ENCODE measurements at regions not wholly inside any gene's neighbourhood (a gene's known extent, or its start where the extent isn't known, plus 50 kb on each side); places are given as distances from the start of the nearest gene placed in this dataset.
"Not testable (repeated sequence)": the region's sequence is repeated elsewhere in the genome, so short reads cannot be mapped to it uniquely, and the experiment has no call there.

DNA sequence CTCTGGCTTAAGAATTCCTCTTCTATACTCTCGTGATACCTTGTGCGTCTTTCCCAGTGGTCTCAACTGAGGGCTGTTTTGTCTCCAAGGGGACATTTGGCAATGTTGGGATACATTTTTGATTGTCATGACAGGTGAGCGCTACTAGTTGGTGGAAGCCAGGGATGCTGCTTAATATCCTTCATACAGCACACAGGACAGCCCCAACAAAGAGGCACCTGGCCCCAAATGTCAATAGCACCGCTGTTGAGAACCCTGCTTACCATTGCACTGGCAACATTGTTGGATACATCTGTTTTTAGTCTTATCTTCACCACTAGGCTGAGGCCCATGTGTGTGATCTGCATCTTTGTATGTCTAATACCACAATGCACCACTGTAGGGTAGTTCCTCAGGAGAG, 114.1 kb downstream of the C9orf152 start:
- no peak for DNase-seq (ENCODE audit: low spot score)

DNA sequence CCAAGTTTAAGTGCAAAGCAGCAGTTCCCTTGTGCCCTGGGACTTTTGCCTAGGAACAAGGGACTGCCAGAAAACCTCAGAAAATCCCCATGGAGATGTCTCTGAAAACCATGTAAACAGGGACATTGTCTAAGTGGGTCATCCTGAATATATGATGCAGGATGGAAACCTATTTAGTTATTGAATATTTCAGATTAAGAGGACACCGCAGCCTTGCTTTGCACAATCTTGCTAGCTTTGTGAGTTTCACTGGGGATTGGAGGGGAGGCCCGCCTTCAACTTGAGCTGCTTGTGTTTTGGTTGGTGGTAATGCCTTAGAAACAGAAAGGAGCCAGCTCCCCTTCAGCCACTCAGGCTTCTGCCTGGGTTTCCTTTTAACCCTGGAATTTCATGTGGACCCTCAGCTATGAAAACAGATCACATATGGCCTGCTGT, 112.8 kb downstream of the C9orf152 start:
- DNase-seq (ENCODE audit: low spot score) = no peak

DNA sequence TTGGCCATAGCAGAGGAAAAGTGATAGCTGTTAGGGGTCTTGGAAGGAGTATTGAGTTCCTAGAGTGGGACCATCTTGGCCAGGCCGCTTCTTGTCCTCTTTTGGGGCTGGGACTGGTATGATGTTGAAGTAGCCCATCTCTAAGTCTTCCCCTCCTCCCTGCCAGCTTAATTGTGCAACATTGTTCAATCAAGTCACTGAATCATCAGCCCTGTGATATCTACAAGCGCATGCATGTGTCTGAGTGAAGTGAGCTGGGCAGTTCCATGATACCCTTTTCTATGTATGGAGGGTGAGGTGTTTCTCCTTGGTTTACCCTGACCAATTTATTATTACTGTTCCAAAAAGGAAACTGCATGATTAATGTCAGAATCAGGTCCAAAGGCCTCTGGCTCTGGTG, 112.2 kb downstream of the C9orf152 start:
- DNase-seq (ENCODE audit: low spot score) = no peak

DNA sequence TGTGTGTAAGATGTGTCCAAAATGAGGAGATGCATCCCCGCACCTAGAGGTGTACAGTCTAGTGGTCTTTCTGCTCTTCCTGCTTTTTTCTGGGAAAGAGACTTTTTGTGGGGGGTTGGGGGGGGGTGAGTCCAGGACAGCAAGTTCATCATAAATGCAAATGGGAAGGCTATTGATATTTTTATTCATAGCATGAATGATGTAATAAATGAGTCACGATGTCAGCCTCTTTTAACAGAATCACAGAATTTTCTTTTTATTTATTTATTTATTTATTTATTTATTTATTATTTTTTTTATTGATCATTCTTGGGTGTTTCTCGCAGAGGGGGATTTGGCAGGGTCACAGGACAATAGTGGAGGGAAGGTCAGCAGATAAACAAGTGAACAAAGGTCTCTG, 111.3 kb downstream of the C9orf152 start:
- not testable (repeated sequence) for DNase-seq (ENCODE audit: low spot score)

DNA sequence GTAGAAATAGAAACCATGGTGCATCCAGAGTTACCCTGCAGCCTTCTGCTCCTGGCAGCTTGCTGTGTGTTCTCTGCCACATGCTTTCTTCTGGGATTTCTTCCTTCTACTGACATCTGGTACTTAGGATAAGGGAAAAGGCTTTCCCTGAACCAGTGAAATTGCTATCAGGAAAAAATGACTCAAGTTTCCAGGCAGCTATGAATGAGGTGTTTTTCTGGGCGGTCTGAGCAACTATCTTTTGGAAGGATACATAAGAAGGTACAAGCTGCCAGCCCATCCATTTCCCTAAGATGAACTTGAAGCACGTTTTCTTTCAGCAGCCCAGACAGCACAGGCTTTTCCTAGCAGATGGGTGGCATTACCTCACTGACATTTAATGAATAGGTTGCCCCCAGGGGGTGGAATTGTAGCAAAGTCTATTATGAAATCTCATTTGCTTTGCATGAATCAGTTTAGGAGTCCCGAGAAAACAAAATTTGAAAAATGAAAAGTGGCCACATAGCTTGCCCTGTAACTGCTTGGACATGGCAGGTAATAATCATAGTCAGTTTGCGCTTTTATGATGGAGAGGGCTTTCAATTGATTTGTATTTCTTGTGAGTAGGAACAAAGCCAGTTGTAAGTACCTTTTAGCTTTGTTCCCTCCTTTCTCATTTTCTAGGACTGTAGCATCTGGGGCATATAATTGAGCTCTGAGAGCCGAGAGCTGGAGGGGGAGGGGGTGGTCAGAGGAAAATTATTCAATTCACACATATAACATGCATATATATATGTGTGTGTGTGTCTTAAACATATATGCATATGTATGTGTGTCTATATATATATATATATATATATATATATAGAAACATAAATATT, 108.5 kb downstream of the C9orf152 start:
- no peak for DNase-seq (ENCODE audit: low spot score)

DNA sequence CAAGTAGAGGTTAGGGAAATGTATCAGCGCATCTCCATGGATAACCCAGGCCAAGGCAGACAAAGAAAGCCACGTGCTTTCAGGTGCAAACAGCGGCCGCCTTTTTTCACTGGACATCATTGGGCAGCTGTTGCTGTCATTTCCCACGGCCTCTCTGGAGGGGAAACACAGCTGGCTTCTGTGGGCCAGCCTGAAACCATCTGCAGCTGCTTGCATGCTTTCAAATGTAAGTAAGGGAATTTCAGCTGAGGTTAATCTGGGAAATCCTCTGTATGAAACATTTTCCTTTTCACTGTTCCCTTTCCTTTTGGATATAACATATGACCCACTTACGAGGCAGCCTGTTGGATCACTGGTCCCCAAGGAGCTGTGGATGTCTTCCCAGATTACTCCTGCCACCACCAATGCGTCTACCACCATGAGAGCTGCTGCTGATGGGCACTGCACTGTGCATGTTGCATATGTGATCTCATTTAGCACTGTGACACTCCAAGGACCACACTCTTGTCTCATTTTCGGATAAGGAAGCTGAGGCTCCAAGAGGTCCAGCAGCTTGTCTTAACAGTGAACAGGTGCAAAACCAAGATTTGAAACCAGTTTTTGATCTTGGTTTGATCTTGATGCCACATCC, 106.3 kb downstream of the C9orf152 start:
- DNase-seq (ENCODE audit: low spot score) = peak; percentile 79

DNA sequence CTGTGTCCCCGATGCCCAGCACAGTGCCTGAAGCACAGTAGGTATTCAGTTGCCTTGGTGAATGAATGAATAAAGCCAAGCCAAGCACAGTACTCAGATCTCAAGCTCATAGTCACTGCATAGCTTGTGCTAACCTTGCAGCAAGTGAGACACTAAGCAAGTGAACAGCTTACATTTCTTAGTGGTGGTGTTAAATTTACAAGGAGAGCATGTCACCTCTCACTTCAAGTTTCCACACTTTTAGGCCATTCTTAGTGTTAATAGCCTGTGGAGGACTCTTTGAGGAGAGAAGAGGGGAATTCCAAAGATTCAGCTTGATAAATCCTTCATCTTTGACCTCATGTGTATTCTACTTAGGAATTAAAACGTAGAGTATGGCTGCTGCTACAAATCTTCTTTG, 104.7 kb downstream of the C9orf152 start:
- no peak for DNase-seq (ENCODE audit: low spot score)

DNA sequence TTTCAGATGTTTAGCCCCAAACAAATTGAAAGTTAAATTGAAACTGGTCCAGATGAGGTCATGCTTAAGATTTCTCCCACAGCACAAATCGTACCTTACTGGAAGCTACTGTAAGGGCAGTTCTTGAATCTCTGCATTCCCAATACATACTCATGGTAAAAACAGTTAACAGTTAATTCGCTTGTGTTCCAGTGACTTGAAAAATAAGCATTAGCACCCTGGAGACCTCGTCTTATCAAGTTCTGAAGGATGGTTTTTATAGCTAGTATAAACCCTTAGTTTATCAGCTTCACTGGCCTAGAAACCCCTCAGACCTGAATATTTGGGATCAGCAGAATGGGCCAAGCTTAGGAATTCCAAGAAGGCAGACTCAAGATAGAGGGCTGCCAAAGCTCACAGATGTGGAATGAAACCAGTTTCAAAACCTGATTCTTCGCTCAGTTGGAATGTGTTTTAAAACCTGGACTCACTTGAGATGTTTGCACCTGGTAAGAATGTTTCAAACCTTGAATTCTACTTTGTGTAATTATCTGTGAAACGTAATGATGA, 103.6 kb downstream of the C9orf152 start:
- no peak for DNase-seq (ENCODE audit: low spot score)

DNA sequence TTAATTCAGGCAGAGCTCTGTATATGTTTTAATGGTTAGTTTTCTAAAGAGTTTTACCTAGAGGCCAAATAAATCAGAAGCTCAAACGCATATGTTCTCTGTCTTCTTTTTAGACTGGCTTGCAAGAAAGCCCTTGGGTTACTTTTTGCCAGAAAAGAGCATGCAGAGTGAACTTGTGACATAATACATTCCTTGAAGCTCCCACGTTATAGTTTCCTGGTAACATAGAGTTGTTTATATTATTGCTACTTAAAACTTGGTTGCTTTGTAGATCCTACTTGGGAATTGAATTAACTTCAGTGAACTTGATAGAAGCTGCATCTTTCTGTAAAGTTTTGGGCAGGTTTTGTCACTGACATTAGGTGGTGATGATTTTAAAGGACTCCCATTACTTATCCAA, 102.9 kb downstream of the C9orf152 start:
- no peak for DNase-seq (ENCODE audit: low spot score)

DNA sequence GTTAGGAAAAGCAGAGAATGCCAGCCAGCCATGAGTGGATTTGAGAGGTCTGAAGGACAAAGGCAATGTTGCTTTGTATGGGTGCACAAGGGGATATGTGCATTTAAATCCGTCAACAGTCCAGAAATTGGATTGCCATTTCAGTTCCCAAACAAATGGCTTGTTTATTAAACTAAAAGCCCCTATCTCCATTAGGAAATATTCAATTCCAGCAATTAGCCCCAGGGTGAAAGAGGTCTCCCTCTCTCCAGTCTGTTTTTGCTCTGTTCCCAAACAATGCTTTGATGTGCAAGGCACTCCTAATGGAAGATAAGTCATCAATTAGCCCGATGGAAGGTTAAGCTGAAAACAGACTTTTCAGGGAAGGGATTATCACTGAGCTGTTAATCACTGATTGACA, 101.3 kb downstream of the C9orf152 start:
- DNase-seq (ENCODE audit: low spot score) = no peak

DNA sequence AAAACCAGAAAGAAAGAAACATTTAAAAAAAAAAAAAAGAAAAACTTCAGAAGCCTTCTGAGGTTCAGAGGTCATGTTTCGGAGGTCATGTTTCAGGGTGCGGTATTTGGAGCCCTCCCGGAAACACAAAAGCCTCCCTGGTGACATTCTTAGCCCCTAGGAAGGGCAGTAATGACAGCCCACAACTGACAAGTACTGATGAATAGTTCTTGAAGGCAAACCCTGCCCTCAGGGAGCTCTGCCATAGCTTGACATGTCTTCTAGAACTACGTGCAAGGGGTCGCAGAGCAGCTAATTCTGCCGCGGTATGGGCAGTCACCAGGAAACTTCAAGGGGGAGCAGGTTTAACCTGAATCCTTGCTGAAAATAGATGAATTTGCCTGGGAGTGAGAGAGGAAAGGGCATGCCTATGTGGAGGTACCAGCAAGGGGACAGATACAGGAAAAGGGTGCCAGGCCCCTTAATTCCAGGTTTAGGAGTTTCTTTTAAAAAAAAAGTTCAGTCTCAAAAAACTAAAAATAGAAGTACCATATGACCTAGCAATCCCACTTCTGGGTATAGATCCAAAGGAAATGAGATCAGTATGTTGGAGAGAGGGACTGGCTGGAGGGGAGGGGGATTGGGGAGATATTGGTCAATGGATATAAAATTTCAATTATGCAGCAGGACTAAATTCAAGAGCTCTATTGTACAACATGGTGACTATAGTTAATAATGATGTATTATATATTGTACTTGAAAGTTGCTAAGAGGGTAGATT, 98.4 kb downstream of the C9orf152 start:
- DNase-seq (ENCODE audit: low spot score) = no peak

DNA sequence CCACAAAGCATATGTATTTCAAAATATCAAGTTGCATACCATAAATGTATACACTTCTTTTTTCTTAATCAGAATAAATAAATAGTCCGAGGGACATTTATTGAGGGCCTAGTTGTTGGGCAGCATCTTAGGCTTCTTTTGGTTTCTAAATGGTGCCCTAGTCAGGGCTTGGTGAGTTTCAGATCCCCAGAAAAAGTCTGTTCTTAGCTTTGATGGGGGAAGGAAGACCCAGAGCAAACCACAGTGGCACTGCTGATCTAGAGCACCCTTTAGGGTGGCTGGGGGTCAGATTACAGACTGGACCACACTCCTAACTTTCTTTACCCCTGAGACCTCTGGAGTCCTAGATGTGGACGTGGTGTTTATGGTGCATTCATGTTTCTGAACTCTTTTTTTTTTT, 97.8 kb downstream of the C9orf152 start:
- no peak for DNase-seq (ENCODE audit: low spot score)

DNA sequence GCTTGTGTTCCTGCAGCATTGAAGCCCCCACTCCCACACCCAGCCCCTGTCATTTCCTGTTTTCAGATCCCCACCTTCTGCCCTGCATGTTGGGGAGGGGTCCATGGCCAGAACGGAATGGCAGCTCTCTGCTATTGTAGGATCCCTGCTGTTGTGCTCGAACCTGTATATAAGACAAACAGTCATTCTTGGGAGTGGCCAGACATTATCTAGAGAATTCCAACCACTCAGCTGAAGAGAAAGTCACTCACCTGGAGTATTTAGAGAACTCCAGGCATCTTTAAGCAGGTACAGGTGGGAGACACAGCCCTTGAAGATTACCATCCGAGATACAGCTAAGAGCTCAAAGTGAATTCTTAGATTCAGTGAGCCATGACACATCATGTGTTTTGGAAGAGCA, 96.1 kb downstream of the C9orf152 start:
- DNase-seq (ENCODE audit: low spot score) = no peak

DNA sequence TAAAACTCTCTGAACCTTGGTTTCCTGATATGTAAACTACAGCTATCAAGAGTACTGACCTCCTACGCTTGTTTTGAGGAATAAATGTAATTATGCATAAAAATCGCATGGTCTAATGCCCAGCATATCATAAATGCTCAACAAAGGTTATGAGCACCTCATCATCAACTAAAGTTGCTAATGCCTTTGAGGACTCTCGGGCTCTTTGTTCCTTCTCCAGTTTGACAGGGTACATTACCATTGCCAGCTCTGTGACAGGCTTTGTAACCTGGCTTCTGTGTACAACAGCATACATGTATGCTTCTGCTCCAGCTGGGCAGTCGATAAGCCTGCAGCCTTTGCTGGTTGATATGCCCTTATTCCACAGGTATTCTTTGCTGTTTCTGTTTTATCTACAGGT, 95.2 kb downstream of the C9orf152 start:
- DNase-seq (ENCODE audit: low spot score) = no peak

DNA sequence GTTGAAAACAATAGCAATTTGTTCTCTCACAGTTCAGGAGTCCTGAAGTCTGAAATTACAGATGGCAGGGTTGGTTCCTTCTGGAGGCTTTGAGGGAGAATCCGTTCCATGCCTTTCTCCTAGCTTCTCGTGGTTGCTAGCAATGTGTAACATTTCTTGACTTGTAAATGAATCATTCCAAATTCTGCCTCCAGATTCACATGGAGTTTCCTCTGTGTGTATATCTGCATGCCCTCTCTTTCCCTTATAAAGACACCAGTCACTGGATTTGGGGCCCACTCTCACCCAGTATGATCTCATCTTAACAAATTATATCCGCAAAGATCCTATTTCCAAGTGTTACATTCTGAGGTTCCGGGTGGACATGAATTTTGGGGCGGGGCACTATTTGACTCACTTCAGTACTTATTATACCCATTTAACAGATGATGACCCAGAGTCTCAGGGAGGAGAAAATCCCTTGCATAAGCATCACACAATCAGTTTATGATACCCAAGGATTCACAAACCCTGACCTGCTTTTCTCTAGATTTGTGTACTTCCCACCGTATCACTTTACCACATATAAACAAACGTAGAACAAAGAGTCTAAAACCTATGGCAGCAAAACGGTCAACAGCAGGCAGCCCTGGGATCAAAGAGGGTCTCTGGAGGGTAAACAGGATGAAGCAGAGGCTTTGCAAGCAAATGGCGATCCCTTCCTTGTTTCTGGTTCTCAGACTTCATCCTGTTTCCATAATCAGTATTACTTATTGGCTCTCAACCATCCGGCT, 93.7 kb downstream of the C9orf152 start:
- no peak for DNase-seq (ENCODE audit: low spot score)

DNA sequence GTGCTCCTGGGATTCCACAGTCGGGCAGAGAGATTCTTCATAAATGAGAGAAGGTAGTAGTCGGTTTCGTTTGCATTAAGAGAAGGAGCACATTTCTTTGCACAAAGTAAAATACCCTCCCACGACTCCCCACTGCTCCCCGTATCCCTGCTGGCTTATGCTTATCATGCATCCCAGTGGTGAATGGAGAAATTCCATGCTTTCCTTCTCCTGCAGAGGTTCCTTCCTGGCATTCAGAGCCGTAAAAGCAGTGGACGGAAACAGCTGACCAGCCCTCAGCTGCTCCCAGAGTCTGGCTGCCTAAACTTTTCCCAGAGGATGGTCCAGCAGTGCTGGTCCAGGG, 93.1 kb downstream of the C9orf152 start:
- DNase-seq (ENCODE audit: low spot score) = no peak

DNA sequence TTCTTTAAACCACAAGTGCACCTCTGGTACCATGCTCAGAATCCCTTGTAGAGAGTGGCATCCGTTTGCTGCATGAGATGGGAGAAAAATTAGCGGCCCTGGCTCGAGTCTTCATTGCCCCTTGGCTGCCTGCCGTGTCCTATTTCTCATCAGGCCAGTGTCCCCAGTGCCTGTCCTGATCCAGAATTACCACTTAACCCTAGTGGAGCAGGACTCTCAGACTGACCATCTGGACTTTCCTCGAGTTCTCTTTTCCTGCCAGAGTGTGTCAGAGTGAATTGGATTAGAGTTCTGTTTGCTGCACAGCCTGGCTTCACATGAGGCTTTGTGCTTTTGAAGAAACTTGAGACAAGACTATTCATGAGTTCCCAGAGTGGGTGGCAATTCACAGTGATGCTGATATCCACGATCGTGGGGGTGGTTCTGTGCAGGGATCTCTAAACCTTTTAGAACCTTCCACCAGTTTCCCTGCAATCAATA, 92.6 kb downstream of the C9orf152 start:
- no peak for DNase-seq (ENCODE audit: low spot score)

DNA sequence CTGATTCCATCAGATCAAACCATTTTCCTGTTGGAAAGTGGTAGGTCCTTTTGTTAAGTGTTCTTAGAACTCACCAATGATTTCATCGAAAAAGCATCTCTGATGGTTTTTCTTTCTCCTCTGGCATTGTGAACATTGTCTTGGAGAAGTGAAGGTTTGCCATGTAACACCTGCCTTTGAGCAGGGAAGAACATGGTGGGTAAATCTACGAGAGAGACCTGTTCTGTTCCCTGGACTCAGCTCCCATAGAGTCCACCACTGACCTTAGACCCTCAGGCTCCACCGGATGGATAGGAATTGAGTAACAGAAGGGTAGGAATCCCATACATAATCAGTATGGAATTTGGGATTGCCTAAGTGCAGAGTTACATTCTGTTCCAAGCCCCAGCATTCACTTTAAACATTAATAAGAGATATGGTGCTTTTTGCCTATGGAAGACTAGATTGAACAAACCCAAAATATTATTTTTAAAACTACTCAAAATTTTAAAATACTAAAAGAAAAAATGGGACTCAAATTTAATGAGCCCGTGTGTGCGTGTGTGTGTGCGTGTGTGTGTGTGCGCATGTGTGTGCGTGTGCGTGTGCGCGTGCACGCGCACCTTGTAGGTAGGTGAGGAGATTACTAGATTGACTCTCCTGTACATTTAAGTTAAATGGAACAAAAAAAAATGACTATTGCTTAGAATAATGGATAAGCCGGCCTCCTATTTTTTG, 92.0 kb downstream of the C9orf152 start:
- DNase-seq (ENCODE audit: low spot score) = no peak

DNA sequence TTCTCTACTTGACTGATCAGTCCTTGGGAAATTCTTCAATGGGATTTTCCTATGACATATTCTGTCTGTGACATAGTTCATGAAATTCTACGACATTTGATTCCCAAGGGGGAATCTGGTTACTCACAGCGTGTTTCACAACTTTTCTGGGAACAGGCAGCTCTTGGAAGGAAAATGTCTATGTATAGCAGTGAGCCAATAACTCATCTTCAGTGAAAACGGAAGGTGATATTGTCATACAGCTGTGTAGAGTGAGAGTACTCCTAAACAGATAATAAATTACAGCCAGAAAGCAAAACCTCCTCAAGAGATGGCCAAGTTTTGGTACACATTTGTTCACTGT, 91.4 kb downstream of the C9orf152 start:
- no peak for DNase-seq (ENCODE audit: low spot score)

DNA sequence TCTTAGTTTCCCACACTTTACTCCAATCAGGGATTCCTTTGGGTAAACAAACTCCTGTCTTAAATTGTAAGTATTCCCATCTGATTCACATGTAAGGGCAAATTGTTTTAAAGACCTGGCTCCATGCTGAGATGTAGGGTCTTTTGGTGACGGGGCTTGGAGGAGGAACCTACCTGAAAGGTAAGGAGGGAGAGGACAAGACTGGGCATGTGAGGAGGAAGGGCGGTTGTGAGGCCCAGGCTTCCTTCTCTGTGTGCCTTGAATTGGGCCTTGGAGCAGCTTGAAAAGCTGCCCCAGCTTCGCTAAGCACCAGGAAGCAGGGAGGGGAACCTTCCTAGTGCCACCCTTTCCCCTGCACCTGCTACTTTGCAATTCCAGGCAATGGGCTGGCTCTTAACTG, 86.8 kb downstream of the C9orf152 start:
- DNase-seq (ENCODE audit: low spot score) = no peak

Data from left forelimb (tissue), 1 donor.